NCI-H1417 (cell line): ENCODE measurements at regions not wholly inside any gene's neighbourhood (a gene's known extent, or its start where the extent isn't known, plus 50 kb on each side); places are given as distances from the start of the nearest gene placed in this dataset.
A peak's percentile ranks its signal among the peaks of the same experiment; 100 is the strongest.
"Not testable (repeated sequence)": the region's sequence is repeated elsewhere in the genome, so short reads cannot be mapped to it uniquely, and the experiment has no call there.

Experiments
- DNase-seq, 3 experiments: peaks; one replicate each; lab custom pipeline; 2025; lab: John Stamatoyannopoulos, UW

- no peak for DNase-seq
Observed at GRCh38 chr3:148477375-148477774, 220.3 kb upstream of the AGTR1 start.

GRCh38 chr3:148493631-148494030 lies 204.1 kb upstream of the AGTR1 start:
- no peak for DNase-seq

GRCh38 chr3:148494451-148494850 lies 203.3 kb upstream of the AGTR1 start:
- no peak for DNase-seq

- DNase-seq = no peak
Observed at GRCh38 chr3:148500881-148501280, 196.8 kb upstream of the AGTR1 start.

- peak in 1 of 3 experiments; percentile 9 for DNase-seq
Observed at GRCh38 chr3:148510116-148510515, 187.6 kb upstream of the AGTR1 start.

- DNase-seq = no peak
Observed at GRCh38 chr3:148510561-148510960, 187.1 kb upstream of the AGTR1 start.

- no peak for DNase-seq
Observed at GRCh38 chr3:148512648-148513047, 185.1 kb upstream of the AGTR1 start.

GRCh38 chr3:148513096-148513543 lies 184.6 kb upstream of the AGTR1 start:
- no peak for DNase-seq

GRCh38 chr3:148518520-148518919 lies 179.2 kb upstream of the AGTR1 start:
- no peak for DNase-seq

GRCh38 chr3:148525621-148526020 lies 172.1 kb upstream of the AGTR1 start:
- DNase-seq = not testable (repeated sequence)

- no peak for DNase-seq
Observed at GRCh38 chr3:148528024-148528423, 169.7 kb upstream of the AGTR1 start.

GRCh38 chr3:148531836-148532235 lies 165.9 kb upstream of the AGTR1 start:
- no peak for DNase-seq

GRCh38 chr3:148532326-148532725 lies 165.4 kb upstream of the AGTR1 start:
- no peak for DNase-seq

GRCh38 chr3:148532774-148533173 lies 164.9 kb upstream of the AGTR1 start:
- DNase-seq = no peak

GRCh38 chr3:148534089-148534988 lies 163.4 kb upstream of the AGTR1 start:
- no peak for DNase-seq

- no peak for DNase-seq
Observed at GRCh38 chr3:148535001-148535400, 162.7 kb upstream of the AGTR1 start.

GRCh38 chr3:148540266-148540665 lies 157.4 kb upstream of the AGTR1 start:
- DNase-seq = no peak

GRCh38 chr3:148540851-148541250 lies 156.9 kb upstream of the AGTR1 start:
- no peak for DNase-seq

GRCh38 chr3:148546959-148547358 lies 150.7 kb upstream of the AGTR1 start:
- no peak for DNase-seq

- no peak for DNase-seq
Observed at GRCh38 chr3:148551767-148552260, 145.9 kb upstream of the AGTR1 start.

GRCh38 chr3:148554367-148554766 lies 143.3 kb upstream of the AGTR1 start:
- DNase-seq = no peak

- no peak for DNase-seq
Observed at GRCh38 chr3:148556664-148557063, 141.0 kb upstream of the AGTR1 start.

- not testable (repeated sequence) for DNase-seq
Observed at GRCh38 chr3:148577579-148577978, 120.1 kb upstream of the AGTR1 start.

- DNase-seq = no peak
Observed at GRCh38 chr3:148582126-148582525, 115.6 kb upstream of the AGTR1 start.
